GM12878 (cell line): ENCODE measurements at regions not wholly inside any gene's neighbourhood (a gene's known extent, or its start where the extent isn't known, plus 50 kb on each side); places are given as distances from the start of the nearest gene placed in this dataset.

ENCODE experiments used
- BHLHE40 ChIP-seq, 2 experiments: fragments of 450-650 bp in 1 of 2; IDR thresholded peaks; 2 replicates each; pipeline ENCODE4 v1.6.1; 2011 to 2017; ENCODE audit warnings: low read depth in 2 of 2, borderline replicate concordance in 1 of 2, improper control_type of control experiment in 1 of 2, low read length in 1 of 2, mild to moderate bottlenecking in 1 of 2
- BRCA1 ChIP-seq: IDR thresholded peaks from 2 replicates; pipeline ENCODE4 v1.6.1; 2011; ENCODE audit warnings: low read depth, low read length, improper control_type of control experiment
- CHD4 ChIP-seq: fragments of 200-600 bp; sonication (generic); IDR thresholded peaks from 2 replicates; pipeline ENCODE4 v1.6.1; 2016; ENCODE audit warnings: mild to moderate bottlenecking
- CTCF ChIP-seq, 3 experiments: IDR thresholded peaks in 2 of 3; conservative IDR thresholded peaks in 1 of 3; 2 replicates each; pipeline ENCODE4 v1.5.1; 2011; ENCODE audit warnings: low read depth in 3 of 3, low read length in 3 of 3, mild to moderate bottlenecking in 3 of 3, control low read depth in 2 of 3, moderate library complexity in 2 of 3, inconsistent platforms in 1 of 3, mixed read lengths in 1 of 3; ENCODE audit not compliant: control insufficient read depth in 2 of 3, insufficient read depth in 1 of 3; ENCODE audit errors: extremely low read depth in 1 of 3
- HDAC2 ChIP-seq: fragments of 200-600 bp; sonication (generic); IDR thresholded peaks from 2 replicates; pipeline ENCODE4 v1.6.1; 2017
- POLR2A ChIP-seq: IDR thresholded peaks from 2 replicates; pipeline ENCODE4 v1.6.1; 2011; ENCODE audit warnings: low read depth, mild to moderate bottlenecking, low read length
- RB1 ChIP-seq: fragments of 450-650 bp; formaldehyde crosslinking; IDR thresholded peaks from 2 replicates; pipeline ENCODE4 v1.6.1; 2017; ENCODE audit warnings: mild to moderate bottlenecking, borderline replicate concordance
- RCOR1 ChIP-seq: conservative IDR thresholded peaks from 2 replicates; pipeline ENCODE4 v1.6.1; 2012; ENCODE audit warnings: low read depth, low read length, improper control_type of control experiment
- SREBF2 ChIP-seq: IDR thresholded peaks from 2 replicates; pipeline ENCODE4 v1.6.1; 2012; ENCODE audit warnings: mild to moderate bottlenecking, low read length
- TARDBP ChIP-seq: IDR thresholded peaks from 2 replicates; pipeline ENCODE4 v1.6.1; 2016; ENCODE audit warnings: borderline replicate concordance
- ZNF274 ChIP-seq: IDR thresholded peaks from one replicate; pipeline ENCODE4 v1.8.0; 2011; ENCODE audit not compliant: insufficient read length, insufficient read depth

- TF ChIP-seq CTCF (IDR thresholded peaks at IDR 0.05 in 2 of 3, conservative IDR thresholded peaks at IDR 0.05 in 1 of 3; ENCODE audit: control insufficient read depth in 2 of 3, extremely low read depth in 1 of 3, insufficient read depth in 1 of 3, low read depth in 3 of 3, low read length in 3 of 3) (no peak), CHD4 (no peak), HDAC2 (no peak), BRCA1 (no peak), ZNF274 (no peak), TARDBP (no peak), POLR2A (no peak), RB1 (no peak), BHLHE40 (IDR thresholded peaks at IDR 0.05; ENCODE audit: borderline replicate concordance in 1 of 2, low read depth in 2 of 2, low read length in 1 of 2) (no peak), SREBF2 (no peak), RCOR1 (no peak)
These were observed 199.5 kb upstream of the DIPK2B start for GRCh38 chrX:45400027-45400779.
